Upper lobe of left lung (tissue), 4 donors: ENCODE measurements at regions not wholly inside any gene's neighbourhood (a gene's known extent, or its start where the extent isn't known, plus 50 kb on each side); places are given as distances from the start of the nearest gene placed in this dataset.
"Not testable (repeated sequence)": the region's sequence is repeated elsewhere in the genome, so short reads cannot be mapped to it uniquely, and the experiment has no call there.

Experiments used
- CTCF ChIP-seq, 6 experiments: fragments of 450-650 bp in 4 of 6; fragments of 200-600 bp in 2 of 6; sonication (generic) in 2 of 6; IDR thresholded peaks; one replicate each; pipeline ENCODE4 v1.5.1; 2016 to 2019; ENCODE audit warnings: antibody characterized with exemption in 6 of 6
- POLR2A ChIP-seq, 4 donors: fragments of 450-650 bp; IDR thresholded peaks; one replicate each; pipeline ENCODE4 v1.5.1; 2016 to 2017; ENCODE audit warnings: antibody characterized with exemption in 4 of 4, mild to moderate bottlenecking in 2 of 4

- TF ChIP-seq POLR2A, CTCF (IDR thresholded peaks at IDR 0.05): not testable (repeated sequence)
Observed at GRCh38 chr7:150183602-150184001, 139.6 kb upstream of the LRRC61 start.
